Skeletal muscle satellite cell (primary cell): ENCODE measurements at regions not wholly inside any gene's neighbourhood (a gene's known extent, or its start where the extent isn't known, plus 50 kb on each side); places are given as distances from the start of the nearest gene placed in this dataset.

Source experiments
- H3K27me3 ChIP-seq: 2 replicates; pipeline ENCODE4 v1.7.0; 2013; ENCODE audit warnings: low read length; ENCODE audit not compliant: control insufficient read depth, insufficient read depth
- H3K36me3 ChIP-seq: 2 replicates; pipeline ENCODE4 v1.7.0; 2013; ENCODE audit warnings: mild to moderate bottlenecking, control low read depth, low read length; ENCODE audit not compliant: insufficient read depth
- H3K4me1 ChIP-seq: 2 replicates; pipeline ENCODE4 v1.7.0; 2013; ENCODE audit warnings: low read length; ENCODE audit not compliant: control insufficient read depth, insufficient read depth
- H3K4me2 ChIP-seq: 2 replicates; pipeline ENCODE4 v1.7.0; 2013; ENCODE audit warnings: mild to moderate bottlenecking, low read length
- H3K4me3 ChIP-seq: 2 replicates; pipeline ENCODE4 v1.7.0; 2013; ENCODE audit warnings: low read length
- H3K9ac ChIP-seq: 2 replicates; pipeline ENCODE4 v1.7.0; 2013; ENCODE audit warnings: mild to moderate bottlenecking, low read depth, low read length, moderate library complexity
- H3K9me3 ChIP-seq: replicated peaks from 2 replicates; pipeline ENCODE4 v1.7.0; 2013; ENCODE audit warnings: mild to moderate bottlenecking, control low read depth, low read length

- no peaks in the 10 kb centered on the region for H3K4me1 ChIP-seq
- no peak overlapping the region for H3K4me3 ChIP-seq
- no peaks in the 10 kb centered on the region for H3K9me3 ChIP-seq
- H3K9ac ChIP-seq, result no peak overlapping the region
- H3K27me3 ChIP-seq, result no peaks in the 10 kb centered on the region
- H3K36me3 ChIP-seq, result no peaks in the 10 kb centered on the region
- H3K4me2 ChIP-seq, result no peak overlapping the region
Observed at GRCh38 chr16:72424757-72425156, 252.8 kb upstream of the PMFBP1 start.

DNA sequence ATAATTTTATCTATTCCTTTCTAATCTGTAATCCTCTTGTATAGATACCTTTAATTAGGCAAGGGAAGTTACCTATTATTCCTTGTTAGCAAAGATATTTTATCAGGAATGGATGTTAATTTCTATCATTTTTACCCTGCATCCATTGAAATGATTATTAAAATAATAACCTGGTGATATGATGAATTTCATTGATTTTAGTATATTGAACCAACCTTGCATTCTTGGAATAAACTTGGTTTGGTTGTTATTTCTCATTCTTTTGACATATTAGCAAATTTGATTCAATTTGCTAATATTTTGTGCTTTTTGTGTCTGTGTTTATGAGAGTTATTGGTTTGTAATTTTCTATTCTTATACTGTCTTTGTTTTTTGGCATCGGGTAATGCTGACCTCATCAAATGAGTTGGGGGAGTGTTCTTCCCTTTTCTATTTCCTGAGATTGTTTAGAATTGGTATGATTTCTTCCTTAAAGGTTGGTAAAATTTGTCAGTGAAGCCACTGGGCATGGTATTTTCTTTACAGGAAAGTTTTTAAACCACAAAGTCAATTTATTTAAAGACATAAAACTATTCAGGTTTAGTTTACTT, 250.4 kb upstream of the PMFBP1 start:
- Histone ChIP-seq H3K27me3 (no peaks in the 10 kb centered on the region), H3K4me1 (no peaks in the 10 kb centered on the region), H3K4me3 (no peak overlapping the region), H3K4me2 (no peak overlapping the region), H3K9me3 (no peaks in the 10 kb centered on the region), H3K36me3 (no peaks in the 10 kb centered on the region), H3K9ac (no peak overlapping the region)

DNA sequence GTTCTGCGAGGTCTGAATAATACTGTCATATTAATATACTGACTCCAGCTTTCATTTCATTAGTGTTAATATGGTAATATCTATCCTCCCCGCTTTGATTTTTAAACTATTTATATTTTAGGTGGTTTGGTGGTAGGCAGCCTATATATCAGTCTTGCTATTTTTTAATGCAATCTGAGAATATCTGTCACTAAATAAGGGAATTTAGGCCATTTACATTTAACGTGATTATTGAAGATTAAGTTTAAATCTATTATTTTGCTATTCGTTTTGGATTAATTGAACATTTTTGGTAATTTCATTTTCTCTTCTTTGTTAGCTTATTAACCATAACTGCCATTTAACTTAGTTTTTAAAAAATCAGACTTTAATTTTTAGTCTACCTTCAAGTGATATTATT, 247.7 kb upstream of the PMFBP1 start:
- Histone ChIP-seq H3K4me3 (no peak overlapping the region), H3K27me3 (no peaks in the 10 kb centered on the region), H3K4me1 (no peaks in the 10 kb centered on the region), H3K9me3 (no peaks in the 10 kb centered on the region), H3K9ac (no peak overlapping the region), H3K36me3 (no peaks in the 10 kb centered on the region), H3K4me2 (no peak overlapping the region)

GRCh38 chr16:72415379-72415778, 243.4 kb upstream of the PMFBP1 start:
- H3K9me3 ChIP-seq, result no peaks in the 10 kb centered on the region
- no peak overlapping the region for H3K9ac ChIP-seq
- no peak overlapping the region for H3K4me2 ChIP-seq
- H3K4me3 ChIP-seq, result no peak overlapping the region
- H3K27me3 ChIP-seq, result no peaks in the 10 kb centered on the region
- no peaks in the 10 kb centered on the region for H3K4me1 ChIP-seq
- H3K36me3 ChIP-seq, result no peaks in the 10 kb centered on the region

- no peaks in the 10 kb centered on the region for H3K4me1 ChIP-seq
- H3K27me3 ChIP-seq, result no peaks in the 10 kb centered on the region
- H3K36me3 ChIP-seq, result no peaks in the 10 kb centered on the region
- H3K9me3 ChIP-seq, result no peaks in the 10 kb centered on the region
- no peak overlapping the region for H3K4me2 ChIP-seq
- H3K9ac ChIP-seq, result no peak overlapping the region
- no peak overlapping the region for H3K4me3 ChIP-seq
Observed at GRCh38 chr16:72410492-72410891, 238.5 kb upstream of the PMFBP1 start.

- H3K9me3 ChIP-seq, result no peaks in the 10 kb centered on the region
- no peaks in the 10 kb centered on the region for H3K27me3 ChIP-seq
- H3K9ac ChIP-seq, result no peak overlapping the region
- no peak overlapping the region for H3K4me3 ChIP-seq
- H3K4me1 ChIP-seq, result no peaks in the 10 kb centered on the region
- H3K36me3 ChIP-seq, result no peaks in the 10 kb centered on the region
- H3K4me2 ChIP-seq, result no peak overlapping the region
Observed at GRCh38 chr16:72409423-72409822, 237.5 kb upstream of the PMFBP1 start.

DNA sequence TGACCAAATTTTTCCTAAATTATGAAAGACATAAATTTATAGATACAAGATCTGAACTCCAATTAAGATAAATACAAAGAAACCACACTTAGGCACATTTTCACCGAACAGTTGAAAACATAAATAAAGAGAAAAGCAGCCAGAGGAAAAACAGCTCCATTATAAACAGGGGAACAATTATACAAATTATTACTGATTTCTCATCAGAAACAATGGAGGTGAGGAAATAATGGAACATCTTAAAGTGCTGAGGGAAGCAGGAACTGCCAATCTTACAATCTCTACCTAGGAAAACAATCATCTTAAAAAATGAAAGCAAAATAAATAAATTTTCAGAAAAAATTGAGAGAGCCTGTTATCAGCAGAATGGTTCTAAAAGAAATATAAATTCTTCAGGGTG, 234.4 kb upstream of the PMFBP1 start:
- Histone ChIP-seq H3K9me3 (no peaks in the 10 kb centered on the region), H3K4me3 (no peak overlapping the region), H3K36me3 (no peaks in the 10 kb centered on the region), H3K27me3 (no peaks in the 10 kb centered on the region), H3K4me2 (no peak overlapping the region), H3K4me1 (no peaks in the 10 kb centered on the region), H3K9ac (no peak overlapping the region)

- Histone ChIP-seq H3K27me3 (no peaks in the 10 kb centered on the region), H3K4me1 (peaks cover 8% of the 10 kb centered on the region), H3K4me2 (no peak overlapping the region), H3K9ac (no peak overlapping the region), H3K4me3 (no peak overlapping the region), H3K9me3 (no peaks in the 10 kb centered on the region), H3K36me3 (no peaks in the 10 kb centered on the region)
Observed at GRCh38 chr16:72404299-72404698, 232.3 kb upstream of the PMFBP1 start.

DNA sequence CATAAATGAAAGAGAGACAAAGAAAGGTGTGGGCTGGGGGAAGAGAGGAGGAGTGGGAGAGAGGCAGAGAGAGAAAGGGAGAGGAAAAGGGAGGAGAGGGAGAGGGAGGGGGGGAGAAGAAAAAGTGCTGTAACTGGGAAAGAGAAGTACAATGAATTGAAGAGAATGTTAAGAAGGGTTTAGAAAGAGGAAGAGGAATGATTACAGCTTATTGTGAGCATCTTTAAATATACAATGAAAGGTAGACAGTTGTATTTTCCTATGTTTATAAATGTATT, 229.1 kb upstream of the PMFBP1 start:
- Histone ChIP-seq H3K9me3 (no peaks in the 10 kb centered on the region), H3K4me3 (no peak overlapping the region), H3K27me3 (no peaks in the 10 kb centered on the region), H3K9ac (no peak overlapping the region), H3K36me3 (no peaks in the 10 kb centered on the region), H3K4me1 (peaks cover 8% of the 10 kb centered on the region), H3K4me2 (no peak overlapping the region)

GRCh38 chr16:72400257-72401083, 228.5 kb upstream of the PMFBP1 start:
- H3K27me3 ChIP-seq, result no peaks in the 10 kb centered on the region
- H3K9ac ChIP-seq, result no peak overlapping the region
- H3K4me3 ChIP-seq, result no peak overlapping the region
- no peaks in the 10 kb centered on the region for H3K36me3 ChIP-seq
- no peaks in the 10 kb centered on the region for H3K9me3 ChIP-seq
- peaks cover 8% of the 10 kb centered on the region for H3K4me1 ChIP-seq
- no peak overlapping the region for H3K4me2 ChIP-seq

DNA sequence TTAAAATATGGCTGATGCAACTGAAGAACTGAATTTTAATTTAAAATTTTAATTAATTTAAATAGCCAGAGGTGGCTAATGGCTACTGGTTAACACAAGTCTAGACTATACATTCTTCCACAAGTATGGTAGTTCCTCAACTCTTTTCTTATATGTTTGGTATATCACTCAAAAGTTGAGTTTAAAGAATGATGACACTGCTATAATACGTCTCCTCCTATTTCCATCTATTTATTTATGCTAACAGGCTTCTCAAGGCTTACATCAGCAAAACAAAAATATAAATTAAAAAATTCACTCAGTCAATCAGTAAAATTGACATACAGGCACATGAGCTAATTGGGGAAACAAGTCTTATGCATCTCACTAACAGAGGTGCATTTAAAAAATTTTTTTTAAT, 227.9 kb upstream of the PMFBP1 start:
- Histone ChIP-seq H3K4me3 (no peak overlapping the region), H3K9ac (no peak overlapping the region)

GRCh38 chr16:72397876-72398275, 225.9 kb upstream of the PMFBP1 start:
- H3K27me3 ChIP-seq, result no peaks in the 10 kb centered on the region
- no peaks in the 10 kb centered on the region for H3K36me3 ChIP-seq
- no peak overlapping the region for H3K4me2 ChIP-seq
- no peaks in the 10 kb centered on the region for H3K9me3 ChIP-seq
- H3K9ac ChIP-seq, result no peak overlapping the region
- H3K4me3 ChIP-seq, result no peak overlapping the region
- H3K4me1 ChIP-seq, result peaks cover 8% of the 10 kb centered on the region

More for the DNA sequence above, 227.9 kb upstream of the PMFBP1 start:
- no peaks in the 10 kb centered on the region for H3K36me3 ChIP-seq
- H3K4me2 ChIP-seq, result no peak overlapping the region
- peaks cover 8% of the 10 kb centered on the region for H3K4me1 ChIP-seq
- no peaks in the 10 kb centered on the region for H3K27me3 ChIP-seq
- no peaks in the 10 kb centered on the region for H3K9me3 ChIP-seq
